ENCODE measurements at regions not wholly inside any gene's neighbourhood (a gene's known extent, or its start where the extent isn't known, plus 50 kb on each side); places are given as distances from the start of the nearest gene placed in this dataset.

DNA sequence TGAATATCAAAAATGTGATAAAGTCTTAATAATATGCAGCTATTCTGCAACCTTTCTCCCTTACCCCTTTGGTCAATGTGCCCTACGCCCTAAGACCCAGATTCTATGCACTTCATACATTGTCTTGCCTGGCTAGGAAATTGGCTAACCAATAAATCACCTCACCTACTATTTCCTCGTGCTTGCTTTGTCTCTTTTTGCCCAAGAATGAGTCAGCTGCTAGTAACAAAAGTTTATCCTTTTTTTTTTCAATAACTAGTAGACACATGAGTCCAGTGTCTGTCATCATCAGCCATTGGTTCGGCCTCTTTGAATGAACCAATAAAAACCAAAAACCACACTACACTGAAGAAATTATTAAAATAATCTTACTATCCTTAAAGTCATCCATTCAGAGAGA is 387.1 kb downstream of the PPP3CA start:
- intact Hi-C loops (cut with DNase I) = no loop called here
- H3K36me3 ChIP-seq = no peaks in the 10 kb centered on the region
- H3K27ac ChIP-seq = no peak overlapping the region
- H3K4me1 ChIP-seq = no peaks in the 10 kb centered on the region
- H3K27me3 ChIP-seq = no peaks in the 10 kb centered on the region
- H3K9me3 ChIP-seq = no peaks in the 10 kb centered on the region
- DNase-seq (ENCODE audit: extremely low spot score in 2 of 2) = no peak
- TF ChIP-seq, protein P1, sequence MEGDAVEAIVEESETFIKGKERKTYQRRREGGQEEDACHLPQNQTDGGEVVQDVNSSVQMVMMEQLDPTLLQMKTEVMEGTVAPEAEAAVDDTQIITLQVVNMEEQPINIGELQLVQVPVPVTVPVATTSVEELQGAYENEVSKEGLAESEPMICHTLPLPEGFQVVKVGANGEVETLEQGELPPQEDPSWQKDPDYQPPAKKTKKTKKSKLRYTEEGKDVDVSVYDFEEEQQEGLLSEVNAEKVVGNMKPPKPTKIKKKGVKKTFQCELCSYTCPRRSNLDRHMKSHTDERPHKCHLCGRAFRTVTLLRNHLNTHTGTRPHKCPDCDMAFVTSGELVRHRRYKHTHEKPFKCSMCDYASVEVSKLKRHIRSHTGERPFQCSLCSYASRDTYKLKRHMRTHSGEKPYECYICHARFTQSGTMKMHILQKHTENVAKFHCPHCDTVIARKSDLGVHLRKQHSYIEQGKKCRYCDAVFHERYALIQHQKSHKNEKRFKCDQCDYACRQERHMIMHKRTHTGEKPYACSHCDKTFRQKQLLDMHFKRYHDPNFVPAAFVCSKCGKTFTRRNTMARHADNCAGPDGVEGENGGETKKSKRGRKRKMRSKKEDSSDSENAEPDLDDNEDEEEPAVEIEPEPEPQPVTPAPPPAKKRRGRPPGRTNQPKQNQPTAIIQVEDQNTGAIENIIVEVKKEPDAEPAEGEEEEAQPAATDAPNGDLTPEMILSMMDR (IDR thresholded peaks at IDR 0.05) = no peak
- TF ChIP-seq POLR2AphosphoS5 (IDR thresholded peaks at IDR 0.05; ENCODE audit: insufficient read depth in 1 of 2, low read depth in 1 of 2) = no peak
- no peak for TF ChIP-seq POLR2A (IDR thresholded peaks at IDR 0.05)
- H3K4me3 ChIP-seq = no peak overlapping the region

DNA sequence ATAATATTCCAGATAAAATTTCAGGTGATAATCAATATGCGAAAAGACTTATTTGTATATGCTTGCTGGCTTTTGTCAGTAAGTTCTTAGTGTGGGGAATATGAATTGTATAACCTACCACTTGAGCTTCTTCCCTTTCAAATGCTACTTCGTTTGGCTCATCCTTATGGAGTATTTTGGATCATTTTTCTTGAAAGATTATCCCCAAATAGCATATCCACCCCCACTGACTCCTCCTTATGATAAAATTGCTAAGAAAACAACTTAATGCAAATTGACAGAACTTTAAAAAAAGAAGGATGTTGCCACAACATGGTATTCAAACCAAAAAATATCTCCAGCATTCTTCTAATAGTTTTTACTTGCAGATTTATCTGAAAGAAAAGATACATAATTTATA is 393.3 kb downstream of the PPP3CA start:
- Histone ChIP-seq H3K4me3 (no peak overlapping the region), H3K9me3 (no peaks in the 10 kb centered on the region), H3K4me1 (no peaks in the 10 kb centered on the region), H3K27ac (no peak overlapping the region), H3K27me3 (no peaks in the 10 kb centered on the region), H3K36me3 (no peaks in the 10 kb centered on the region)
- intact Hi-C loops (cut with DNase I) = no loop called here
- no peak for DNase-seq (ENCODE audit: extremely low spot score in 2 of 2)
- TF ChIP-seq, protein P1 (IDR thresholded peaks at IDR 0.05) = no peak
- no peak for TF ChIP-seq POLR2AphosphoS5 (IDR thresholded peaks at IDR 0.05; ENCODE audit: insufficient read depth in 1 of 2, low read depth in 1 of 2)

DNA sequence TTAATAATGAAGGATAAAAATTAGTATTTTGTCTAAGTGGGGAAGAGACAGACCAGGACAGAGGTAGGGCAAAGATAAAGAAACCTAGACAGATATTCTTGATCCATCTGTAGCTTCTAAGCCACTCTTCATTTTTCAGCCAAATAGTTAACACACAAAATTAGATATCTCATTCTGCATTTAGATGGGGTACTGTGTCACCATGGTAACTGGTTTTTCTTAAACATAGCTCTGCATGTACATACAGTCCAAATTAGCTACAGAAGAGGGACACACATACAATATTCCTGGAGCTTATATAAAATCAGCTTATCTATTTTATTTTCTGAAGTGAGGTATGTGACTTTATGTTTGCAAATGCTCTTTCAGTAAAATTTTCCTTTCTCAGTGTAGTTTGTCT is 393.7 kb downstream of the PPP3CA start:
- Histone ChIP-seq H3K36me3 (no peaks in the 10 kb centered on the region), H3K4me3 (no peak overlapping the region), H3K27ac (no peak overlapping the region), H3K4me1 (no peaks in the 10 kb centered on the region), H3K27me3 (no peaks in the 10 kb centered on the region), H3K9me3 (no peaks in the 10 kb centered on the region)
- intact Hi-C loops (cut with DNase I) = no loop called here
- TF ChIP-seq POLR2A (IDR thresholded peaks at IDR 0.05) (no peak), POLR2AphosphoS5 (IDR thresholded peaks at IDR 0.05; ENCODE audit: insufficient read depth in 1 of 2, low read depth in 1 of 2) (no peak)
- TF ChIP-seq, protein P1 (IDR thresholded peaks at IDR 0.05) = no peak
- no peak for DNase-seq (ENCODE audit: extremely low spot score in 2 of 2)

DNA sequence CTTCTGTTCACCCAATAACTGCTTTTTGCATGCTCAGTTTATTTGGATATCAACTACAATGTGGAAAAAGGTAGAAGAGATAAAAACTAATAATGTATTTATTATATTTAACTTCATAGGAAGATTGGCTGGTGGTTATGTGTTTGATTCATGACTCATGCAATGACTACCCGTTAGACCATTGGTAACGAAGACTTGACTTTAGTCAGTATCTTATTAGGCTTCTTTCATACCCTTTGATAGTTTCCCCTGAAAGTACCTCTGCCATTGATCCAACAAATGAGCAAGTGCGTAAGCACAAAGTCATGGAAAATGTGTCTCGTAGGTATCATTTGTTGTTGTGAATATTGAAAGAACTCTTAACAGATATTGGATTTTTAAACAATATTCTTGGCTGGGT is 394.7 kb downstream of the PPP3CA start:
- H3K36me3 ChIP-seq = no peaks in the 10 kb centered on the region
- H3K4me1 ChIP-seq = no peaks in the 10 kb centered on the region
- H3K27ac ChIP-seq = no peak overlapping the region
- intact Hi-C loops (cut with DNase I) = no loop called here
- no peaks in the 10 kb centered on the region for H3K9me3 ChIP-seq
- DNase-seq (ENCODE audit: extremely low spot score in 2 of 2) = no peak
- TF ChIP-seq, protein P1 (IDR thresholded peaks at IDR 0.05) = no peak
- TF ChIP-seq POLR2AphosphoS5 (IDR thresholded peaks at IDR 0.05; ENCODE audit: insufficient read depth in 1 of 2, low read depth in 1 of 2) = no peak
- TF ChIP-seq POLR2A (IDR thresholded peaks at IDR 0.05) = no peak
- no peaks in the 10 kb centered on the region for H3K27me3 ChIP-seq
- no peak overlapping the region for H3K4me3 ChIP-seq

DNA sequence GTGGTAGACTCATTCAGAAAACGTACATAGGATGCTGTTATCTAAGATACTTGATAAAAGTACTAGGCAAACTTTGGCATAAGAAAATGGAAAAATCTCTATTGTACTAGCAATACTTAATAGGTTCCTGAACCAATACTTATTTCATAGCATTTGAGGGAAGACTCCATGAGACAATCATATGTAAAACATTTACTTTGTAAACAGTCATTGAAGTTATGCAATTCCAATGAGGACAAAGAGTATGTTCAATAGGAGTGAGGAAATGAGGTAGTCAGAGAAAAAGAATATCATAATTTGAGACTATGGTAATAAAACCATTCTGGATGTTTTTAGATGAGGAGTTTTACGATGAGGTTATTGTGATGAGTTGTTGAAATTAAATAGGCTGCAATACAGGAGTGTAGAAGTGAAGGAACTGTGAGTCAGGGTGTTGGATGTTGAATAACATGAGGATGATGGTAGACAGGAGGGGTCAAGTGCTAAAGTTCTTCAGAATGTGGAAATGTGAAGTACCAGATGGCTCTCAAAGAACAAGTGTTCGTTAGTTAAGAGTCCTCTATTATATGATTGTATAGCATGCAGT is 397.9 kb downstream of the PPP3CA start:
- Histone ChIP-seq H3K4me1 (no peaks in the 10 kb centered on the region), H3K27me3 (no peaks in the 10 kb centered on the region), H3K36me3 (no peaks in the 10 kb centered on the region), H3K9me3 (no peaks in the 10 kb centered on the region), H3K4me3 (no peak overlapping the region), H3K27ac (no peak overlapping the region)
- no peak for DNase-seq (ENCODE audit: extremely low spot score in 2 of 2)
- intact Hi-C loops (cut with DNase I) = no loop called here
- TF ChIP-seq, protein P1 (IDR thresholded peaks at IDR 0.05) = no peak
- TF ChIP-seq POLR2A (IDR thresholded peaks at IDR 0.05) (no peak), POLR2AphosphoS5 (IDR thresholded peaks at IDR 0.05; ENCODE audit: insufficient read depth in 1 of 2, low read depth in 1 of 2) (no peak)

Data from vagina (tissue), 2 donors.